HG03175 (cell line): ENCODE measurements at regions not wholly inside any gene's neighbourhood (a gene's known extent, or its start where the extent isn't known, plus 50 kb on each side); places are given as distances from the start of the nearest gene placed in this dataset.

Experiments
- ATAC-seq: cut with Tn5 transposase; IDR thresholded peaks from one replicate; pipeline ENCODE4 v1.9.1; 2021; ENCODE audit warnings: mild to moderate bottlenecking, moderate library complexity; ENCODE audit not compliant: unreplicated experiment

DNA sequence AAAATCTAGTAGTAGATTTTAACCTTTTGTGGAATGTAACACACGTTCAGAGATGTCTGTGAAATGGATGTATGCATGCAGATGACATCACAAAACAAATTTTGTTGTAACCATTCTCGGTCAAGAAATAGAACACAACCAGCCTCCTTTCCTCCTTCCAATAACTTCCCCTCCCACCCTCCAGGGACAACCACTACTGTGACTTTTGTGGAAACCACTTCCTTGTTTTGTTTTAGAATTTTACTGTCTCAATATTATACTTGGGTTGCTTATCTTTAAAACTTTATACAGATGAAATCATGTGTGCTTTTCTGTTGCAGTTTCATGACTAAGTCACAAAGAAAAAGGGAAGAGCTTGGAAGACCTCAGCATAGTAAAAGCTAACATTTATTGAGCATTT lies 189.4 kb upstream of the NCAM1 start:
- no peak for ATAC-seq

DNA sequence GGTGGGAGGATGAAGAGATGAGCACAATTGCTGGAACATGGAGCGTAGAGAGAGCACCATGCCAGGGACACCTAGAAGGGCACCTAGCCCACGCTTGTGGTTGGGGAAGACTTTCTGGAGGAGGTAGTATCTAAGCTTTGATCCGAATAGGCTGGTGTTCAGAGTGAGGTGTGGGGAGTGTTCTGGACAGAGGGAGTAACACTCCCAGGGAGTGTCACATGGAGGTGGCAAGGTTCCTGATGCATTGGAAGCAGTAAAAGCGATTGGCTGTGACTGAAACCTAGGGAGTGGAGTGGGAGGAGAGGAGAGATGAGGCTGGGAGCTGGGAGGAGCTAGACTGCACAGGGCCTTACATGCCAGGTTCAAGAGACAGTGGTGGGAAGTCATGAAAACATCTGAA lies 188.0 kb upstream of the NCAM1 start:
- no peak for ATAC-seq

DNA sequence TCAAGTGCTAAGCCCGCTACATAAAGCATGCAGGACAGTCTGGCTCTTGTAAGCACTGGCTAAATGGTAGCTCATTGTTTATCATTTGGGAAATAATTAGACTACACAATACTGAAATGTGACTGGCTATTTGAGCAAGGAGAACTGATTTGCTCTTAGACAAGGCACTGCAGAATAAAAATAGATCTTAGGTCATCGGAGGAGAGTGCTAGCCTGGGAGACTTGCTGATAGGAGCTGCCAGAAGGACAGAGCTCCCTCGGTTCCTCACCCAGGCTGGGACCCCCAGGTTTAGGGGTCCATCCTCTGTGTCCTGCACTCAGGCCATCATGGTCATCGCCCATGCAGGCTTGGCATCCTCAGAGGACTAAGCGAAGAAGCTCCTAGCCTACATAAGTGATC lies 184.4 kb upstream of the NCAM1 start:
- no peak for ATAC-seq

DNA sequence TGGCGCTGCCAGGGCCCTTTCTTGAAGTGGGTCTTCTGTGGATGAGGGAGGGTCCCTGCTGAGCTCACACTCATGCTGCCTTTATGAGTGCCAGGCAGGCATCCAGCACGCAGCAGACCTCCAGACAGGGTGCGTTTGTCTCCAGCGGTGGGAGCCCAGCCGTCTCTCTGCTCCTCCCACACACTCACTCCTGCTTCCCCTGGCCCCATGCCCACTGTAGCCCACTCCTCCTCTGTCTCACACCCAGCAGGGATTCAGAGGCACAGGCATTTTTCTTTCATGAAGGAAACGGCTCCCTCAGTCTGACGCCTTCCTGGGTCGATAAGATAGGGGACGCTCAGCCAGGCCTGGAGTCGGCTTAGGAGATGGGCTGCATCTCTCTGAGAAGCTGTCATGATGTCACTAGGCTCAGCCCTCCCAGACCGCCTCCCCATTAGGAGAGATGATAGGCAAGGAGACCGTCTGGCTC lies 183.9 kb upstream of the NCAM1 start:
- ATAC-seq = no peak

DNA sequence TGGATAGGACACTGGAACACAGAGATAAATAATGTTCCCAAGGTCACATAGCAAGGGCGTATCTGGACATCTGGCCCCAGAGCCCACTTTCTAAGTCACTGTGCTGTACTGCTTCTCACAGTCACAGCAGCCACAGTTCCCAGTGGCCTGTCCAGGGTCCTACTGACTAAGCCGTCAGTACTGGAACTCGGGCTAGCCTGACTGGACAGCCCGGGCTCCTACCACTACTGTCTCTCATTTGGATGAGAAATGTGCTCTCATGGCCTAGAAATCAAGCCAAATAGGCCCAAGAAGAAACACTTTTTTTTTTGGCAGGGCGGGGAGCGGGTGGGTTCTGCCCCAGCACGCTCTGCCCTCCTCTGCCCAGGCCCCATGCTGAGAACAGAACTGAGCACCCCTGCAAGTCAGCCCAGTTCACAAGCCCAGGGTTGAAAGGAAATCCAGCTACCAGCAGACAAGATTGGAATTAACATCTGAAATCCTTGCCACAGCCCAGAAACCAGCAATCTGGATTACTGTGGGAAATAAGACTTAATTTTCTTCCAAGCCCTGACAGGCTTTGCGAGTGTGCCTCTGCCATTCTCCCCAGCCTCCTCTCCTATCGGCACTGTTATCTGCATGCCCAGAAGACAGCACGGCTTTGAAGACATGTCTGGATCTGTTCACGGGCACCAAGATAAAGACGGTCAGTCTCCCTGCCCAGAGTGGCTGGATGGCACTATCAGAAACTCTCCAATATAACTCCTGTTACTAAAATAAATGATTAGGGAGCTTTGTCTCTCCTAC lies 182.9 kb upstream of the NCAM1 start:
- no peak for ATAC-seq

DNA sequence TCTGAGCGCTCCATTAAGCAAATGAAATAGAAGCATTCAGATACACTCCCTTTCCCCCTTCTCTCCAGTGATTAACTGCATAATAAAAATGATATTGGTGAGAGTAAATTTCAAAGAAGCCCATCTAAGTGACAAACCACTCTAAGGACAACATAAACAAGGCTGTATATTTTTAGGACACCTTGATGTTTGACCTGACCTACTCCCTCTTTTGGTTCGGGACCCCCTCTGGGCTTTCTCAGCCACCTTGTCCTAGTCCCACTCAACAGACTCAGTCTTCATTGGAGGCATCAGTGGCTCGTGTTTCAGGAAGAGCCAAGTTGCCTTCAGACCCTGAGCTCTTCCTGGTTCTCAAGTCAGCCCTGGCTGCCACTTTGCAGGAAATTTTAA lies 182.3 kb upstream of the NCAM1 start:
- no peak for ATAC-seq

DNA sequence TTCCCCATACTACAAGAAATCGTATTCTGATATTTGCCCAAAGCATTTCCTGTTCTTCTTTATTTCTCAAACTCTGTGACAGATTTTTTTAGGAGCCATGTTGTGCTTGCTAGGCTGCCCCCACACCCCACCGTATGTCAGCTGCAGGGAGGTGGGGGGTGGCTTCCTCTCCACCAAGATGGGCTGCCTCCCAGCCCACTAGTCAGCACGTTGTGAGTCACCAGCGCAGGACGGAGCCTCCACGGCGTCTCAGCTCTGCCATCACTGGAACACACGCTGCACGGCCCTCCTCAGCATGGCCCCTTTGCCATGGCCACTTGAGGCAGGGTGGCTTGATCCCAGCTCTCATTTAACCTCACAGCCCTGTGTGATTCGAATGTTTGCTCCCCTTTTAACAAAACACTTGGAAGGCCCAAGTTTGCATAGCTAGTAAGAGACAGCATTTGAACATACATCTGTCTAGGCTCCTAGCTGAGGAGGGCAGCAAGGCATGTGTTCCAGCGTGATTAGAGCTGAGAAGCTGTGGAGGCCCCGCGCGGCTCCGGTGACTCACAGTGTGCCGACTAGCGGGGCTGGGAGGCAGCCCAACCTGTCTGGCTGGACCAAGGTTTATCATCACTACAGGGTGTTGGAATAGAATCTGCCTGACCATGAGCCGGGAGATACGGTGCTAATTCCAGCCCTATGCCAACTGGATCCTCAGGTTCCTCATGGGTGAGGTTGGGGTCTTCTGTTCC lies 180.7 kb upstream of the NCAM1 start:
- ATAC-seq = no peak

DNA sequence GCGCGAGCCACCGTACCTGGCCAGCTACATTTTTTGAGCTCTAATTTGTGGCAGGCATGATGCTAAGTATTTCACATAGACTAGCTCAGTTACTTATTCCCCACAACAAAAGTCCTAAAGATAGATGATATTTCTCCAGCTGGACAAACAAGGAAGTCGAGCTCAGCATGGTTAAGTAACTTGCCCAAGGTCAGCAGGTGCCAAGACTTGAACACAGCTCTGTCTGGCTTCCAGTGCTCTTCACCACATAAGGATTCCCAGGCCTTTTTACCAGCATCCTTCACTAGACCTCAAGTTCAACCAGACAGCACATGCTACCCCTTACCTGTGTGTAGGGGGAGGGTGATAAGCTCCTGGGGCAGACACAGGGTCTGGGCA lies 177.3 kb upstream of the NCAM1 start:
- no peak for ATAC-seq

DNA sequence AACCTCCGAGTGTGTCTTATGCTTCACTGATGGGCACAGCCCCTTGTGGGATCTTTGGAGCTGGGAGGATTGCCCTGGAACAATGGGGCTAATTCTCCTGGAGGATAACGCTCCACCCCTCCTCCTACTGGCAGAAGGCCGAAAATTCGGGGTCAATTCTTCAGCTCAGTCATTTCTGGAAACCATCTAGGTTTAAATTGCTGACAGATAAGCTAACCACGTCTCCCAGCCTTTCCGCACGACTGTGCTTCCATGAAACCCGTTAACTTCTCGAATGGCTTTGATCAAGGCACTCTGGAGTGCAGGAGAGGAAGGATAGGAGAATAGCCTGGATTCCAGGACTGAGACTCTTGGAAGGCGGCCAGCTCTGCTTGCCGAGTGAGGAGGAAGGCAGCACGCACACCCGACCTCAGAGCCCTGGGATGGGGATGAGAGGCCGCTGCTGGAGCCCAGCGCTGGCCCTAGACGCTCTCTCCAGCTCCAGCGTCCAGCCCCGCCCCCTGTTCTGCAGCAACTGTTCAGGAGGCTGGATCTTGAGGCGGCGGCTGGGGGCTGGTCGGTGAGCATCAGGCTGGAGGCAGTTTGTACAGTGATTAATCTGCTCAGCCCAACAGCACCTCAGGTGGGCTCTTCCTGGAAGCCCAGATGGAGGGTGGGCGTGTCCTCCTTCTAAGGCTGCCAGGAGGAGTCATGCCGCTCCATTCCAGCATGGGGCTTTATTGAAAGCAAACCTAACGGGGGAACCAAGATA lies 176.7 kb upstream of the NCAM1 start:
- ATAC-seq = no peak

DNA sequence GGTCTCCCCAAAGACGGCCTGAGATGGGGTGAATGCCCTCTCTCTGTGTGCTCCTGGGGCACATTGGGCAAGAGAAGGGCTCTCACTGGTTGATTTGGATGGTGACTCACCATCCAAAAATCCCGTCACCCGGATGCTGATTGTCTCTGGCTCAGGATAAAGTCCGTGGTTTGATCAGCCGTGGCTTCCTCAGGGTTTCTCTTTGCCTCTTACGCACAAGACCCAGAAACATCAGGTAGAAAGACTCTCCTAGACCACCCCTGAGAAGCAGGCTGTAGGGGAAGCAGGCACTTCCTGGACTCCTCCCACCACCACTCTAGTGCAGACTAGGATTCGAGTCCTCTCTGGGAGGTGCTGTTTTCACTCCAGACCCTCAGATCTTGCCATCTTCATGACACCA lies 176.1 kb upstream of the NCAM1 start:
- ATAC-seq = no peak

DNA sequence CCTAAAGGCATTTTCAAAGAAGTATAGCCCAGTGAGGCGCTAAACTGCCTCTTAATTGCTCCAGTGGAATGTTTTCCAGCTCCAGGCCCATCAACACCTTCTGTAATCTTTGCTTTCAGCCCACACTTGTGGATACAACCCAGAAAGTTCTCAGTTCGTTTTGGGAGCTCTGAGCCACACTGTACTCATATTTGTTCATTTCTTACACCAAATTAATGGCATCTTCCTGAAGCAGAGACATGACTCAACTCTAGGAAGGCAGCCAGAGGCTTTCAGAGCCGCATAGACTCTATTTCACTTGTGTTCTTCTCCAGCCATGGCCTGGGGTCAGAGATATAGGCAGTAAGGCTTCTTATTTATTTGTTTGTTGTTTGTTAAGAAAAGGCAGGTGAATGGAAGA lies 175.5 kb upstream of the NCAM1 start:
- ATAC-seq = no peak

DNA sequence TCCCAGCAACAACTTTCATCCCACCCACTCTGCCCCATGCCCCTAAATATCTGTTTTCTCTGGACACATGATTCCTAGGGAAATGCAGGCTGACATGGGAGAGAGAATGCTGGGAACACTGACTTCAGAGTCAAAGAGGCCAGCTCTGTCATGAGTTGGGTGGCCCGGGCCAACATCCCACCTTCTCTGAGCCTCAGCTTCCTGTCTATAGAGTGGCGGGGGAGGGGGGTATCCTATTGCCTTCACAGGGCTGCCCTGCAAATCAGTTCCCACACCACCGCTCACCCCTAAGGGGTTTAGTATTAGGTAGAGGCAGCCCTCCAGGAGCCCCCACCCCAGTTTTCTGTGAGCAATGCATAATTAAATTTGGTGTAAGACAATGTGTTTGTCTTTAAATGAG lies 175.0 kb upstream of the NCAM1 start:
- ATAC-seq = no peak

DNA sequence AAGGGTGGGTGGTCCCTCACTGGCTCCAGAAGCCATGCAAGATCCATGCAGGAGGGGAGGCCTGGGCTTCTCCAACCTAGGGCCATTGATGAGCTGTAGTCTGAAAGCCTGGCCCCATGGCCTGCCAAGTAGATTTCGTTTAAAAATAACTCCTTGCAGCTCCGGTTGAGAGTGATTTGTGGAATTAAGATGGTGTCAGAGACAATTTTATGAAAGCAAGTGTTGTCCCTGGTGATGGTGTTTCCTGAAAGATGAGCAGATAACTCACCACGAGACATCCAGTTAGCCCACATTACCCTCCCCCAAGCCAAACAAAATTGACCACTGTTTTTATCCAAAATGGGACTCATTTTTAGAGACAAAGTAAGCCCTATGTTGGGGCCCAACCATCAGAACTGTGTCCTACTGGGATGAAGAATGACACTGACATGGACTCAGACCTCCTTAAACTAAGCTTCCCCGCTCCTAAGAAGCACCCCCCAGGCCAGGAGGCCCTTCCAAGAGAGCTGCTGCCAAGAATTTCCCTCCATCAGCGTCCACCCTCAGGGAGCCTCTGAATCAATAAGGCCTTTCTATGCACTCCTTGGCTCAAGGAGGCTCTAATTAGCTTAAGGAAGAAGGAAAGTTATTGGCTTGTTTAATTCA lies 174.2 kb upstream of the NCAM1 start:
- ATAC-seq = no peak

DNA sequence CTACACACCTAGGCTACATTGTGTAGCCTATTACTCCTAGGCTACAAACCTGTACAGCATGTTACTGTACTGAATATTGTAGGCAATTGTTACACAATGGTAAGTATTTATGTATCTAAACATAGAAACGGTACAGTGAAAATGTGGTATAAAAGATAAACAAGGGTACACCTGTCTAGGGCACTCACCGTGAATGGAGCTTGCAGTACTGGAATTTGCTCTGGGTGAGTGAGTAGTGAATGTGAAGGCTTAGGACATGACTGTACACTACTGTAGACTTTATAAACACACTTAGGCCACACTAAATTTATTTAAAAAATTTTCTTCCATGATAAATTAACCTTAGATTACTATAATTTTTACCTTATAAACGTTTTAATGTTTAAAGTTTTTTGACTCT lies 171.7 kb upstream of the NCAM1 start:
- no peak for ATAC-seq

DNA sequence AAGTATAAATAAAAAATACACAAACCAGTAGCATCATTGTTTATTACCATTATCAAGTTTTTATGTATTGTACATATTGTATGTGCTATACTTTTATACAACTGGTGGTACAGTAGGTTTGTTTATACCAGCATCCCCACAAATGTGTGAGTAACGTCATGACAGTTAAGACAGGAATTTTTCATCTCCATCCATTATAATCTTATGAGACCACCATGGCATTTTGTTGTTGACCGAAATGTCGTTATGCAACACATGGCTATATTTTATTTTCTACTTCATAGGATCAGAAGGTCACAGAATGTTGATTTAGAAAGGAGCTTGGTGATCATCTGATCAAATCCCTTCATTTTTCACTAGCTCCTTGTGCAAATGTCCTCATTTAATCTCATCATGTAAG lies 170.9 kb upstream of the NCAM1 start:
- no peak for ATAC-seq

DNA sequence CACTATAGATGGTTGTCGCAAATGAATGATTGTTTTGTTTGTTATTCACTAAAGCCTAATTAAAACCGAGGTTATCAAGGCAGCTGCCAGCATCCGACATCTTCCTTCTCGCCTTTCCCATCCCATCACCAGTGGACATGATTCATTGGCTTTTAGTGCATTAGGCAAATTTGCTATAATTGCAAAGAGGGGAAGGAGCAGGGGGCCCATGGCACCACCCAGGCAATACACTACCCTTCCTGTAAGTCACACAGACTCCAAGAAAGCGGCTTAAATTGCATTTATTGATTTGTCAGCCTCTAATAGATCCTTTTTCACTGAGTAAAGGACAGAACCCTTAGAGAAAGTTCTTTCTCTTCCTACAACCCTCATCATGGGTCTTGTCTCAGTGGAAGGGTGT lies 169.2 kb upstream of the NCAM1 start:
- no peak for ATAC-seq

DNA sequence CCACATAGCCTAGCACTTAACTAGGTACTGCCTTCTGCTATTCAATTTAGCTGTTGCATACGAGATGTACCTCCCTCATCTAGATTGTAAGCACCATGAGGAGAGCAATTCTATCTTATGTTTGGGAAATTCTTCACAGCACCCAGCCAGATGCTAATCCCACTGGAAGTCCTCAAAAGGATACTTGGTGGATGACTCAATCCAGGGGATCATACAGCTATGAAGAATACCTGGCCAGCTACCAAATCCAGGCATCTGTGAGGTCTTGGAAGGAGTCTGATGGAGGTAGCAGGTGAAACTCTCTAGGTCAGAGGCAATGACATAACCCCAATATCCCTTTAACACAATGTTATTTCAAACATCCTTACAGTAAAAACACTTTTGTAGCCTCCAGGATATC lies 167.8 kb upstream of the NCAM1 start:
- ATAC-seq = no peak

DNA sequence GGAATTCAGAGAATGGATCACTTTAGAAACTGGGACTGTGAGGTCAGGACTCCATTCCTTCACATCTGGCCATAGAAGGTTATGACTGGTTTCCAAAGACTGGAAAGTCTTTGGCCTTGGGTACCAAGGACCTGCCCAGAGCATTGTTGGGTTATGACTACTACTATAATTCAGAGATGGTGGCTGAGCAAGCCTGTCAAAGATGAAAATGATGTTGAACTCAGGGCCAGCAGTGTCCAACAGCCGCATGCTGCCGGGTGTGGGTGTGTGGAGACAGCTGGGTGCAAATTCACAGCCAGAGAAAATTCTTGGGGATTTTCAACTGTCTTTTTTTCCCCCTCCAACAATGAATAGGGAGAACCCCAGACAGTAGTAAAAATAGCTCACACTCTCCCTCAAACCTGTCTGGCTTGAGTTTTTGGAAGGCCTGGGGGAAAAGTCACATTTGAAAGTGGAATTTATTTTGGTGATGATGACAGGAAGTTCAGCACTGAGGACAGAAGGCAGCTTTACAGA lies 166.8 kb upstream of the NCAM1 start:
- ATAC-seq = no peak

DNA sequence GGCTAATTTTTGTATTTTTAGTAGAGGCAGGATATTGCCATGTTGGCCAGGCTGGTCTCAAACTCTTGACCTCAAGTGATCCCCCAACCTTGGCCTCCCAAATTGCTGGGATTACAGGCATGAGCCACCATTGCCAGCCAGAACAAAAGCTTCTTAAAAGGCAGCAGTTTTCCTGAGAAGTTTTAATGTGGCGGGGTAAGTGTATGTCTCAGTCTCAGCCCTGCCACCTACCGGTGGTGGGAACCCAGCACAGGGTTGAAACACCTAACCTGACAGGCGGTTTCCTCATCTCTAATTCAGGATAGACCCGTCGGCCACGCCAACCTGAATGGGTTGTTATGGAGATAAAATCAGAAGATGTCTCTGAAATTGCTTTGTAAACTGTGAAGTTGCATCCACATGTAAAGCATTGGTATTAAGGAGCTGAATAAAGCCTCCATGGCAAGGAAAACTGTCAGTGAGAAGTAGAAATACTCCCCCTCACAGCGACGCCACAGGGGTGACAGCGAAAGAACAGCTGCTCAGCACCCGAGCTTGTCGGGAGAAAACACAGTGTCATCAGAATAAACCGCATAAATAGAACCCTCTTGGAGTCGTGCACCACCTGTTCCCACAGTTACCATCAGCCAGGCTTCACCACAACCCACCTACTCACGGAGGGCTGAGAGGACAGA lies 165.9 kb upstream of the NCAM1 start:
- ATAC-seq = no peak

DNA sequence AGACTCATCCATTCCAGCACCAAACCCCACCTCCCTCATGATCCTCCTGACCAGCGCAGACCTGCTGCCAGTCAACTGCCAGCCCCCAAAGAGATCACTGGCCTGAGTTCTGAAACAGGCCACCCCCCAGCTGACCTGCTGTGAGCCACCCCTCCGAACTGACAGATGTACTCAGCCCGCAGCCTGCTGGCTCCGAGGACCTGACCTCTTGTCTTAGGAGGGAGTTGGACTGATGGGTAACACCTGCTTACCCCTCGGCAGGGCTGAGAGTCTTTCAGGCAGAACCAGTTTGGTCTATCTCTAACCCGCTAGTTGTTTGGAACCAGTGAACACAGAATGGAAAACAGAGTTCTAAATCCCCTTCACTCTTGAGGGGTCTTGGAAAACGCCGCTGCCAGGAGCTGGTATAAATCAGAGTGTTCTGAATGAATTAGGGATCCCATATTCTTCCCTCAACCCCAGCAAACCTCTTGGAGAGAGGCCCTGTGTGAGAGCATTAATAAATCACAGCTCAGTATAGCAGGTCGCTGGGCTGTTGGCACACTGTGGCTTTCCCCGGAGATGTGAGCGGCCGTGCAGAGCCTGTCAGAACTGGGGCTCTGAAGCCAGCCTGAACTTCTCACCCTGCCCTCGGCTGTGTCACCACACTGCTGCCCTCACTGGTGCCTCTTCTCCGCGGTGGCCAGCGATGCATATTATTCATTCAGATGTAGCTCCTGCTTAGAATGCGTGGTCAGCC lies 165.1 kb upstream of the NCAM1 start:
- ATAC-seq = no peak
